GM18873 (cell line): ENCODE measurements at regions not wholly inside any gene's neighbourhood (a gene's known extent, or its start where the extent isn't known, plus 50 kb on each side); places are given as distances from the start of the nearest gene placed in this dataset.

Source experiments
- ATAC-seq: cut with Tn5 transposase; IDR thresholded peaks from one replicate; pipeline ENCODE4 v1.9.1; 2021; ENCODE audit warnings: mild to moderate bottlenecking, moderate library complexity, moderate number of reproducible peaks; ENCODE audit not compliant: unreplicated experiment, low FRiP score

- ATAC-seq: no peak
These were observed 94.7 kb downstream of the SLC41A2 start for GRCh38 chr12:104863296-104863948.

GRCh38 chr12:104858611-104859543 is 99.2 kb downstream of the SLC41A2 start:
- no peak for ATAC-seq

DNA sequence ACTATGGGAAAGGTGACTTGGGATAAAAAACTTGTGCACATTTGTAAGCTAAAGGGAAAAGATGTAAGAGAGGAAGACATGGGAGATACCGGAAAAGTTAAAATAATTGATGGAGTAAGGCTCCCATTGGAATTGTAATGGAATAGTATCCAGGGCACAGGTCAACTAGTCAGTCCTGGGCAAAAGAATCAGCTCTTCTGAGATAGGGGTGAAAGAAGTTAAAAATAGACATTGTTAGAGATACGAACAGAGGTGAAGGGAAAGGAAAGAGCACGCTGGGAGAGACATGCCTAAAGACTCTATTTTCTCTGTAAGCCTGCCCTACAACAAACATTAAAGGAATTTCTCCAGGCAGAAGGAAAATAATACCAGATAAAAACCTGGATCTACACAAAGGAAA is 101.6 kb downstream of the SLC41A2 start:
- no peak for ATAC-seq

GRCh38 chr12:104855599-104855998 is 102.5 kb downstream of the SLC41A2 start:
- ATAC-seq: no peak

GRCh38 chr12:104852896-104853295 is 105.2 kb downstream of the SLC41A2 start:
- no peak for ATAC-seq

DNA sequence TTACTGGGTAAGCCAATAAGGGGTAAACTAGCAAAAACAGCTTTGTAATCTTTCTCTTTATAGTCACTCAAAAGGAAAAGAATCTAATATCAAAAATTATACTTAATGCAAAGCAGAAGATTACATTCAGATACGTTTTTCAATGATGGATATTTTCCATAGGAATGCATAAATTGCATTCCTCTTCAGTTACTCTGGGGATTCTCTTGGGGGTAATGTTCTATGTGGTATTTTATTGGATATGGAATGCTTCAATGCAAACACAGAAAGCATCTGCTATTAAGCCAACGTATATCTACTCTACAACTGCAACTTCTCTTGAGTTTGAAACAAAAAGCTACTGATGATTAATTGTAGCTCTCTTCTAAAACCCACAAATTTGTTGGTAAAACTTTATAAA is 106.0 kb downstream of the SLC41A2 start:
- no peak for ATAC-seq

- ATAC-seq: no peak
These were observed 107.3 kb downstream of the SLC41A2 start for GRCh38 chr12:104850781-104851180.

DNA sequence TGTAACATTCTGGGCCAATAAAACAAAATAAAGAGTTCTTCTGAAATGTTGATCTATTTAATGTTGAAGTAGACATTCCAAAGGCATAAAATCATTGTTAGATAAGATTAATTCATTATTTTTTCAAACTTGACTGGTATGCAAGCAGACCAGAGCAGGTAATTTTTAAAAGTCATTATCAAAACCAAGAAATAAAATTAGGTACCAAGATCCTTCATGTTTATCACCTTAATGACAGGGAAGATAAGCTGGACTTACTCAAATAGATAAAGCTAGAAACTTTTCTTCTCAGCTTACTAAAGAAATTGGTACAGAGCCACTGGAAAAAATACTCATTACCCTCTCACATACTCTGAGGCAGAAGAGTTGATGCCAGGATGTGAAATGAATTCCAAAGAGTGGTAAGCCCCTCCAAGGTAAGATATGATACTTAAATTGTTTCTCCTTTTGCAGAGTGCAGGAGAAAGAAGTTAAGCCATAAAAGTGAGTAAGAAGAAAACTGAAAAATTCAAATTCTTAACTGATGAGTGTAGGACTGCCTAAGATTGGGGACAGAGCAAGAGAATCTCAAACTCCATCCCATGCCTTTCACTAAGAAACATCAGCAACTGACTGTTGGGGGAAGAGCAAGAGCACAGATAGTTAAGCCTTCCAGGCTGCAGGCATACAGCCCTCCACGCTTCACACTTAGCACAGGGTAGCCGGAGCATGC is 111.9 kb downstream of the SLC41A2 start:
- ATAC-seq: no peak

DNA sequence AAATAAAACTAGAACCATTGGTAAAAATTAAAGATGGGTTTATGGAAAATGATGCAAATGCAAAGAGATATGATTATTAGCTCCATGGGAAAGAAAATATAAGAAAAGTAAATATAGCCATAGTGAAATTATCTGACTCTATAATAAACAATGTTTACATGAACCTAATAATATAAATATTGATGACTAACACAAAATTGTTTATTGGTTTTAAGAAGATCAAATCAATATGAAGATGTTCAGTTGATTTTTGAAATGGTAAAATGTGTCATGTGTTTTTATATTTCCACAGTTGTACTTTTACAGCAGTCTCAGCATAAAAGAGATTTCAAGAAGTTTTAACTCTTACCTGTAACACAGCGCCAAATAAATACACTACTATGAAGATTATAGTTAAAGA is 114.0 kb downstream of the SLC41A2 start:
- ATAC-seq: no peak

DNA sequence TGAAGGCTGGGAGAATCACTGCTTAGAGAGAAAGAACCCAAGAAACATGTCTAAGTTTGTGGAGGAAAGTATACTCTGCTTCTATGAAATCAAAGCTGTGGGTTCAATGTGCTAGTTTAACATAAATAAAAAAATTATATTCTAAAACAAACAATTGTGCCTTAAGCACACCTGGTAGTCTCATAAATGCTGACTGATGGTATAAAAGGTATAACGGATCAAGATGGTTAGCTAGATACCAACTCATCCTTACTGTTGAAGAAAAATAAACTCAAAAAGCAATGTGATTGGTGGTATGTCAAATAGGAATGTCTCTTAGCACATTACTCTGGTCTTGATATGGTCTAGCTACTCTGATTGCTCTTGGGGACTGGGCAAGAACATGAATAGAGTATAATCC is 117.8 kb downstream of the SLC41A2 start:
- no peak for ATAC-seq

DNA sequence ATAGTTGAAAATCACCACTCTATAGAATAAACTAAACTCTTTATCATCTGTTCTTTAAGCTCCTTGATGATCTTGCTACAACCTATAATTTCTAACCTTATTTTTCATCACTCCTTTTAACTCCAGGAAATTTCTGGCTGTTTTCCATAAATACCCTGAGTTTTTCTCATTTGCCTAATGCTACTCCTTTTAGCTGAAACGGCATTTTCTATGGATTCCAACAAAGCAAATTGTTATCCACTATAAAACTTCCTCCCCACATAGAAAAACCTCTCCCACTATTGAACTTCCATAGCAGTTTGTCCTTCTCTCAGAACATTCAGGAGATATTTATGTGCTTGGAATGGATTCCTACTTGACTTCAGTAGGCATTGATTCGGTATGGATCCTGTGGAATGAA is 122.8 kb downstream of the SLC41A2 start:
- ATAC-seq: no peak

- ATAC-seq: no peak
These were observed 123.5 kb downstream of the SLC41A2 start for GRCh38 chr12:104834607-104835006.

DNA sequence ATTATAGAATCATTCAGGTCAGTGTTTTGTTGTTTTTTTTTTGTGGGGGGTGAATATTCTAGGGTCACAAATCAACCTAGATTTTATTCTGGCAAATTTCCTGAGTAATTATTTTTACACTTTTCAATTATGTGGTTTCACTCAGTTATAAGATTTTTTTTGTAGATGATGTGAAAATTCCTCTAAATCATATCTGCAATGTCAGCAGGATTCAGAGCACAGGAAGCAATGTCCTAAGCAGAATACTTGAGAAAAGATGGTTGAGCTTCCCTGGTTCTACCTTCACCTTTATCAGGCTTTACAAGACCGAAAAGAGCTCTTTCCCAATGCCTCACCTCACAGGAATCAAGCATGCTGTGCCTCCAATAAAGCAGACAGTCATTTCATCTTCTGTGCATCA is 124.3 kb downstream of the SLC41A2 start:
- no peak for ATAC-seq

DNA sequence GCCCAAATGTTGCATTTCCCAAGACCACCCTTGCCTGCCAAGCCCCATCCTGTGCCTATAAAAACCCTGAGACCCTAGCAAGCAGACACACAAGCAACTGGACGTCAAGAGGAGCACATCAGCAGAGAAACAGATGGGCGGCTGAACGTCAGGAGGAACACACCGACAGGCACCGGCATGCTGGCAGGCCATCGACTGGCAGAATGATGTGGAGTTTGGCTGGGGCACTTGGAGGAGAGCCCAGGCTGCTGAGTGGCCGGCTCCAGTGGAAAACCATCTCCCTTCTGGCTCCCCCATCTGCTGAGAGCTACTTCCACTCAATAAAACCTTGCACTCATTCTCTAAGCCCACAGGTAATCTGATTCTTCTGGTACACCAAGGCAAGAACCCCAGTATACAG is 130.1 kb downstream of the SLC41A2 start:
- ATAC-seq: no peak

- no peak for ATAC-seq
These were observed 130.5 kb downstream of the SLC41A2 start for GRCh38 chr12:104827587-104827986.

DNA sequence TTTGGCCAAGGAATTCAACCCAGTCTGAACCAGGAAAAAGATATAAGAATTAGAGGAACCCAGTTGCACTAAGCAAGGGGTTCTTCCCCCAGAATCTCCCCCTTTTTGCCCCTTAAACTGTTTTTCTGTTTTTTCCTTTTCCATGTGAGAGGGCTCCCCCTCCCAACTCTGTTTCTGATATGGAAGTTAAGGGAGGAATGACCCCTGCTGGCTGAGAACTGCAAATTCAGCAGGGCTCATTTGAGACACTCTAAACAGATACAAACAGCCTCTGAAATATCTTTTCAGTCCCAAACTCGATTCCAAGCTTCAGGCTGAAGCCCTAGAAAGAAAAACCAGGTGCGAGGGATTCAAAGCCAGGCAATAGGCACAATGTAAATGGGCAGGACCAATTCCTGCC is 132.7 kb downstream of the SLC41A2 start:
- no peak for ATAC-seq

DNA sequence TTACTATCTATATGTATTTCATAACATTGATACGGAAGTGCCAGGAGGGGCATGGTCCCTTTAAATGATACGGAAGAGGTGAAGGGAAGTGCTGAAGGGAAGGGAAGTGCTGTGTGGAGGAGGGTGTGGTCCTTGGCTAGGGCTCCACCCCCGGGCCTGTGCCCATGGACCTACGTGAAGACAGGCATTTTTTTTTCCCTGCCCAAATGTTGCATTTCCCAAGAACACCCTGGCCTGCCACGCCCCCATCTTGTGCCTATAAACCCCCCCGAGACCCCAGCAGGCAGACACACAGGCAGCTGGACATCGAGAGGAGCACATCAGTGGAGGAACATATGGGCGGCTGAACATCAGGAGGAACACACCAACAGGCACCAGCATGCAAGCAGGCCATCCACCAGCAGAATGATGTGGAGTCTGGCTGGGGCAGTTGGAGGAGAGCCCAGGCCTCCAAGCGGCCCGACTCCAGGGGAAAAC is 134.1 kb downstream of the SLC41A2 start:
- ATAC-seq: no peak

DNA sequence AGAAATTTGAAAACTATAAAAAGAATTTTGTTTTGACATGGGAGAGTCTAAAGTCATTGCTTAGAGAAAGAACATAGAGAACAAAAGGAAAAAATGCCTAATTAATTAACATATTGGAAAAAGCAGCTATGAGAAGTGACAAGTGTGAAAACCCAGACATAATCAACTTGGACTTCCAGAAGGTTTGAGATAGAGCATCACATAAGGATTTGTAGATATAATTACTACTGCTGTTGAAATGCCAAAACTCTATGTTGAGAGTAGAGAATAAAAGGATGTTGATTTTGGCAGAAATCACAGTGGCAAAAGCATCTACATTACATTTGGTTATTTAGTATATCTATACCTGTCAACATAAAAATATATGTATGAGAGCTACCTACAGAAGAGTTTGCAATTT is 135.1 kb downstream of the SLC41A2 start:
- ATAC-seq: no peak

DNA sequence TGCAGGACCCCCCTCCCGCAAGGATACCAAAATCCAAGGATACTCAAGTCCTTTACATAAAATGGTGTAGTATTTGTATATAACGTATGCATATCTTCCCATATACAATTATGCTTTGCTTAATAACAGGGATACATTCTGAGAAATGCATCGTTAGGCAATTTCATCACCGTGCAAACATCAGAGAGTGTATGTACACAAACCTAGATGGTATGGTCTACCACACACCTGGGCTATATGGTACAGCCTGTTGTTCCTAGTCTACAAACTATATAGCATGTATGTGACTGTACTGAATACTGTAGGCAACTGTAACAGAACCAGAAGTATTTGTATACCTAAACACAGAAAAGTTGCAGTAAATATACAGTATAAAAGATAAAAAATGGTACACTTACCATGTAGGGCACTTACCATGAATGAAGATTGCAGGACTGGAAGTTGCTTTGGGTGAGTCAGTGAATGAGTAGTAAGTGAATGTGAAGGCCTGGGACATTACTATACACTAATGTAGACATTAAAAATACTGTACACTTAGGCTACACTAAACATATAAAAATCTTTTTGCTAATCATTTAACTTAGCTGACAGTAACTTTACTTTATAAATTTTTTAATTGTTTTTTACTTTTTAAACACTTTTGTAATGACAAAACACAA is 141.1 kb downstream of the SLC41A2 start:
- ATAC-seq: no peak

DNA sequence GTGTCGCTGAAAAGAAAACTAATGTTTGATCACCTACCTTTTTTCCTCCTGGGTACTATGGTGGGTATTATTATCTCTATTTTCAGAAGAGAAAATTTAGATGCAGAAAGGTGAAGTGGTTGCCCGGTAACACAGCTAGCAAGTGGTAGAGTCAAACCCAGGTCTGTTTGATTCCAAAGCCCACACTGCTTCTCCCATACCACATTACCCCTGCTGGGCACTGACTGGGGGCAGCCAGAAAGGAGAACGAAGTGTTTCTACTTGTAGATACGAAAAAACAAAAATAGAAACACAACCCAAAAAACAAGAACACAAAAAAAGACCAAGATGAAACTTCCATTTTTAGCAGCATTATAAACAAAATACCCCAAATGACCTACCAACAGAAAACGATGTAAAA is 142.2 kb downstream of the SLC41A2 start:
- no peak for ATAC-seq

DNA sequence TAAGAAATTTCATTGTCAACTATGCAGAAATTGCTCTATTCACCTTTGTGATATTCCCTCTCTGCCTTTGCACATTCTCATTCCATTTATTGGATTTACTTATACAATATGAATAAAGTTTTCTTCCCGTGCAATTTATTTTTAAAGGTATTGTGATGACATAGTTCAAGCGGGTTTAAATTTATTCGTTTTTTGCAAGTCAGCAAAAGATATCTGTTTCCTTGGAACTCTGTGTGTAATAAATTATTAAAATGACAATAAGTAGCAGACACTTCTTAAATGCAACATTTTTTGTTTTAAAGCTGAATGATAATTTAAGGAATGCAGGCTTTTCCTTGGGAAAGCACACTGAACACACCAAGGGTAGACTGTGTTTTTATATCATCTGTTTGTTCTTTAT is 143.1 kb downstream of the SLC41A2 start:
- ATAC-seq: no peak
